ENCODE measurements at regions not wholly inside any gene's neighbourhood (a gene's known extent, or its start where the extent isn't known, plus 50 kb on each side); places are given as distances from the start of the nearest gene placed in this dataset.
A peak's percentile ranks its signal among the peaks of the same experiment; 100 is the strongest.

DNA sequence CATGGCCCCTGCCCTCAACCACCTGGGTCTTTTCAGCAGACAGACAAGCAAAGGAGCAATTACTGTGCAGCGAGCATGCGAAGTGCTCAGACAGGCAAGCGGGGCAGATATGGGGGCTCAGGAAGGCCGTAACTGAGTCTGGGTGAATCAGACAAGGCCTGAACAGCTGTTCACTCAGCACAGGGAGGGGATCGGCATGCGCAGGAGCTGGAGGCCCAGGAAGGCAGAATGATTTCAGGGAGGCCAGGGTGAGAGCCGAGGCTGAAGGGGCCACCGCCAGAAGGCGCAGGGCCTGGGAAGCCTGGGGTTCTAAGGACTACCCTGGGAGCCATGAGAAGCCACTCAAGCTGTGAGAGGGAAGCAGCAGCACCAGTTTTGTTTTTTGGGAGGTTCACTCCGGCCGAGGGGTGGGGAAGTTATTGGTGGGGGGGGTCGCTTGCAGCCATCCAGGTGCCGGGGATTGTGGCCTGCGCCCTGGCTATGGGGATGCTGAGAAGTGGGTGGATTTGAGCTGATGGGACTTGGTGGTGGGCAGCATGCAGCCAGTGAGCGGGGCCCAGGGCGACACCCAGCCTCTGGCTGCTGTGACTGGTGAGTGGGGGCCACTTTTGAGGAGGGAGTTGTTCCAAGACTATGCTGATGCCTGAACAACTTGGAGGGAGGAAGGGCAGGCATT is 132.2 kb downstream of the TSN start:
- Histone ChIP-seq H3K4me3 (replicated peaks; ENCODE audit: insufficient read depth, low read length) (no peak overlapping the region), H3K27me3 (ENCODE audit: insufficient read depth, poor library complexity, severe bottlenecking) (peaks cover 4% of the 10 kb centered on the region), H3K27ac (replicated peaks) (no peak overlapping the region)
- no peak for TF ChIP-seq GABPA (IDR thresholded peaks at IDR 0.05; ENCODE audit: low read depth)
- TF ChIP-seq, protein P1, sequence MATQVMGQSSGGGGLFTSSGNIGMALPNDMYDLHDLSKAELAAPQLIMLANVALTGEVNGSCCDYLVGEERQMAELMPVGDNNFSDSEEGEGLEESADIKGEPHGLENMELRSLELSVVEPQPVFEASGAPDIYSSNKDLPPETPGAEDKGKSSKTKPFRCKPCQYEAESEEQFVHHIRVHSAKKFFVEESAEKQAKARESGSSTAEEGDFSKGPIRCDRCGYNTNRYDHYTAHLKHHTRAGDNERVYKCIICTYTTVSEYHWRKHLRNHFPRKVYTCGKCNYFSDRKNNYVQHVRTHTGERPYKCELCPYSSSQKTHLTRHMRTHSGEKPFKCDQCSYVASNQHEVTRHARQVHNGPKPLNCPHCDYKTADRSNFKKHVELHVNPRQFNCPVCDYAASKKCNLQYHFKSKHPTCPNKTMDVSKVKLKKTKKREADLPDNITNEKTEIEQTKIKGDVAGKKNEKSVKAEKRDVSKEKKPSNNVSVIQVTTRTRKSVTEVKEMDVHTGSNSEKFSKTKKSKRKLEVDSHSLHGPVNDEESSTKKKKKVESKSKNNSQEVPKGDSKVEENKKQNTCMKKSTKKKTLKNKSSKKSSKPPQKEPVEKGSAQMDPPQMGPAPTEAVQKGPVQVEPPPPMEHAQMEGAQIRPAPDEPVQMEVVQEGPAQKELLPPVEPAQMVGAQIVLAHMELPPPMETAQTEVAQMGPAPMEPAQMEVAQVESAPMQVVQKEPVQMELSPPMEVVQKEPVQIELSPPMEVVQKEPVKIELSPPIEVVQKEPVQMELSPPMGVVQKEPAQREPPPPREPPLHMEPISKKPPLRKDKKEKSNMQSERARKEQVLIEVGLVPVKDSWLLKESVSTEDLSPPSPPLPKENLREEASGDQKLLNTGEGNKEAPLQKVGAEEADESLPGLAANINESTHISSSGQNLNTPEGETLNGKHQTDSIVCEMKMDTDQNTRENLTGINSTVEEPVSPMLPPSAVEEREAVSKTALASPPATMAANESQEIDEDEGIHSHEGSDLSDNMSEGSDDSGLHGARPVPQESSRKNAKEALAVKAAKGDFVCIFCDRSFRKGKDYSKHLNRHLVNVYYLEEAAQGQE (IDR thresholded peaks at IDR 0.05; ENCODE audit: insufficient replicate concordance, low read depth): no peak
- no peak for TF ChIP-seq POLR2AphosphoS5 (IDR thresholded peaks at IDR 0.05; ENCODE audit: low read depth)
- no peak for TF ChIP-seq CTCF (IDR thresholded peaks at IDR 0.05; ENCODE audit: insufficient read depth, low read length)
- no peak for TF ChIP-seq SPI1 (IDR thresholded peaks at IDR 0.05; ENCODE audit: borderline replicate concordance, low read depth)
- no peak for DNase-seq (ENCODE audit: low read depth in 1 of 2, low spot score in 1 of 2)

DNA sequence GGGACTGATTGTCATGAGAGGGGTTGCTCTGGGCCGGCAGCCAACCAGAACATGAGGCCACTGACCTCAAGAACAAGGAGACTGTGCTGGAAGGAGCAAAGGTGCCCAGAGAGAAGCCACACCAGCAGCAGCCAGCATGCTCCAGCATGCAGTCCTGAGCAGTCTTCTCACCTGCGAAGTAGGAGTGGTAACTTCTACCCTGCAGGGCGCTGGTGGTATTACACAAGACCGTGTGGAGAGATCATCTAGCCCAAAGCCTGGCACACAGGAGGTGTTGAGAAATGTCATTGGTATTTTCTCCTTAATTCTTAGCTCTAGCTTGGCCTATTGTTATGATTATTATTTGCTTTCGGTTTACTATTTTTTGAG is 132.7 kb downstream of the TSN start:
- DNase-seq (ENCODE audit: low read depth in 1 of 2, low spot score in 1 of 2): peak in 1 of 2 experiments; percentile 31
- TF ChIP-seq, protein P1 (IDR thresholded peaks at IDR 0.05; ENCODE audit: insufficient replicate concordance, low read depth): no peak
- TF ChIP-seq CTCF (IDR thresholded peaks at IDR 0.05; ENCODE audit: insufficient read depth, low read length): peak; percentile 27
- Histone ChIP-seq H3K27ac (replicated peaks) (no peak overlapping the region), H3K27me3 (ENCODE audit: insufficient read depth, poor library complexity, severe bottlenecking) (peaks cover 4% of the 10 kb centered on the region), H3K4me3 (replicated peaks; ENCODE audit: insufficient read depth, low read length) (no peak overlapping the region)

- Histone ChIP-seq H3K27me3 (ENCODE audit: insufficient read depth, poor library complexity, severe bottlenecking) (peaks cover 4% of the 10 kb centered on the region), H3K27ac (replicated peaks) (no peak overlapping the region), H3K4me3 (replicated peaks; ENCODE audit: insufficient read depth, low read length) (no peak overlapping the region)
- DNase-seq (ENCODE audit: low read depth in 1 of 2, low spot score in 1 of 2): peak in 1 of 2 experiments; percentile 18
- TF ChIP-seq SPI1 (IDR thresholded peaks at IDR 0.05; ENCODE audit: borderline replicate concordance, low read depth) (no peak), CTCF (IDR thresholded peaks at IDR 0.05; ENCODE audit: insufficient read depth, low read length) (no peak), POLR2AphosphoS5 (IDR thresholded peaks at IDR 0.05; ENCODE audit: low read depth) (no peak)
- TF ChIP-seq, protein P1 (IDR thresholded peaks at IDR 0.05; ENCODE audit: insufficient replicate concordance, low read depth): no peak
Measured at GRCh38 chr2:121890041-121890440, 134.6 kb downstream of the TSN start.

Measured in HL-60 (cell line).